Adrenal gland (tissue), 9 donors: ENCODE measurements at regions not wholly inside any gene's neighbourhood (a gene's known extent, or its start where the extent isn't known, plus 50 kb on each side); places are given as distances from the start of the nearest gene placed in this dataset.

Experiments used
- DNase-seq, 7 donors: peaks; one replicate each; pipeline ENCODE4 v3.0.0-alpha.2; 2019 to 2020
- H3K27ac ChIP-seq, 5 donors: fragments of 200-600 bp; sonication (generic) in 4 of 5; 1 replicate in 3 of 5; 2 replicates in 2 of 5; pipeline versions ENCODE4 v1.5.1 to v1.8.0; 2016 to 2020; ENCODE audit warnings: mild to moderate bottlenecking in 1 of 5
- H3K27me3 ChIP-seq: fragments of 200-600 bp; 2 replicates; pipeline ENCODE4 v1.8.0; 2021
- H3K36me3 ChIP-seq, 2 donors: fragments of 200-600 bp; replicated peaks in 1 of 2; 1 replicate in 1 of 2; 2 replicates in 1 of 2; pipeline versions ENCODE4 v1.5.1 to v1.8.0; 2018 to 2022
- H3K4me1 ChIP-seq, 2 donors: fragments of 200-600 bp; replicated peaks in 1 of 2; 1 replicate in 1 of 2; 2 replicates in 1 of 2; pipeline versions ENCODE4 v1.5.1 to v1.8.0; 2018 to 2021
- H3K4me3 ChIP-seq, 4 donors: fragments of 200-600 bp; sonication (generic) in 3 of 4; one replicate each; pipeline ENCODE4 v1.5.1; 2016 to 2018
- H3K9me3 ChIP-seq, 3 donors: fragments of 200-600 bp; sonication (generic) in 1 of 3; replicated peaks in 1 of 3; 1 replicate in 2 of 3; 2 replicates in 1 of 3; pipeline versions ENCODE4 v1.5.1 to v1.8.0; 2016 to 2021
- CTCF ChIP-seq, 6 experiments: fragments of 450-650 bp in 4 of 6; fragments of 200-600 bp in 2 of 6; sonication (generic) in 1 of 6; IDR thresholded peaks; 1 replicate in 5 of 6; 2 replicates in 1 of 6; pipeline versions ENCODE4 v1.5.1 to v1.8.0; 2016 to 2021; ENCODE audit warnings: antibody characterized with exemption in 6 of 6, mild to moderate bottlenecking in 2 of 6, moderate library complexity in 1 of 6
- POLR2A ChIP-seq, 2 donors: fragments of 450-650 bp; IDR thresholded peaks; one replicate each; pipeline ENCODE4 v1.6.1; 2017; ENCODE audit warnings: antibody characterized with exemption in 2 of 2, mild to moderate bottlenecking in 2 of 2, moderate library complexity in 1 of 2
- WGBS, 4 donors: extraction: QIAGEN DNeasy Blood & Tissue Kit in 2 of 4; methylation state at CpG; one replicate each; pipeline versions ENCODE4 v1.1.5 to v1.1.7; 2013 to 2017; 5-methylcytosine and 5-hydroxymethylcytosine counted together
- intact Hi-C, 2 donors: fragments of 100-400 bp; cut with DNase I; formaldehyde crosslinking; loops; one replicate each; pipeline versions ENCODE4 v1.14.1 to v1.15.0; 2022 to 2023
- donor health status: healthy with polysubstance abuse.
- donor health status: Bipolar disorder and iron deficiency.
- donor health status: DM: yes; HTN: yes; CAD: no.
- donor health status: DM: no; HTN: no; CAD: no.
- donor health status: DM: no; HTN: no; CAD: no.

DNA sequence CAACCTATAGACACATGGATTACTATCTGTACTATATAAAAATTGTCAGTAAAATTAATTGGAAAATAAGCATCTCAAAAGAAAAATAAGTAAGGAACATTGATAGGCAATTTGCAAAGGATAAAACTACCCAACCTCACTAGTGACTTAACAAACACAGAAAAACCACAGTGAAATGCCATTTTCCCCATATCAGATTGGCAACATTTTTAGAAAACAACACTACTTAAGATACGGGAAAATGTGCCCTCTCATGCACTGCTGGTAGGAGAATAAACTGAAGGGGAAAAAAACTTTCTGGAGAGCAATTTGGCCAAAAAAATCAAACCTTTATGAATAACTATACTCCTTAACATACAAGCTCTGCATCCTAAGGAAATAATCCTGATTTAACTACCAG is 254.0 kb downstream of the DEPDC1B start:
- intact Hi-C loops: no loop called here
- H3K9me3 ChIP-seq: no peaks in the 10 kb centered on the region
- H3K4me1 ChIP-seq: no peaks in the 10 kb centered on the region
- TF ChIP-seq POLR2A (IDR thresholded peaks at IDR 0.05): no peak
- TF ChIP-seq CTCF (IDR thresholded peaks at IDR 0.05): no peak
- 37 to 55% (median 49%) methylated on average over 1 of the region's 1 CpG for WGBS, 4 donors
- H3K27me3 ChIP-seq: no peaks in the 10 kb centered on the region
- no peak overlapping the region for H3K27ac ChIP-seq
- no peak for DNase-seq
- H3K36me3 ChIP-seq: no peaks in the 10 kb centered on the region
- no peak overlapping the region for H3K4me3 ChIP-seq

DNA sequence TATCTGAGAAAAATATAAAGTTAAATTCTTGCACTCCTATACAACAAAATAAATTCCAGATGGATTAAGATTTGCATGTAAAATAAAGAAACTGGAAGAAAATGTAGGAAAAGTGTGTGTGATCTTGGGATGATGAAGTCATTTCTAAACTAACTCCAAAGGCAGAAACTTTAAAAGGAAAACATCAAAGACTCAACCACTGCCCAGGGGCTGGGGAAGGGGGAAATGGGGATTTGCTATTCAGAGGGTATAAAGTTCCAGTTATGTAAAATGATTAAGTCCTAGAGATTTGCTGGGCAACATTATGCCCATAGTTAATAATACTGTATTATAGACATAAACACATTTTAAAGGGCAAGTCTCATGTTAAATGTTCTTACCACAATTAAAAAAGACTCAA is 254.5 kb downstream of the DEPDC1B start:
- no peaks in the 10 kb centered on the region for H3K4me1 ChIP-seq
- no peak overlapping the region for H3K4me3 ChIP-seq
- H3K27ac ChIP-seq: no peak overlapping the region
- no peaks in the 10 kb centered on the region for H3K36me3 ChIP-seq
- H3K9me3 ChIP-seq: no peaks in the 10 kb centered on the region
- intact Hi-C loops: no loop called here
- no peaks in the 10 kb centered on the region for H3K27me3 ChIP-seq
- no peak for DNase-seq
- TF ChIP-seq CTCF (IDR thresholded peaks at IDR 0.05): no peak
- no peak for TF ChIP-seq POLR2A (IDR thresholded peaks at IDR 0.05)

DNA sequence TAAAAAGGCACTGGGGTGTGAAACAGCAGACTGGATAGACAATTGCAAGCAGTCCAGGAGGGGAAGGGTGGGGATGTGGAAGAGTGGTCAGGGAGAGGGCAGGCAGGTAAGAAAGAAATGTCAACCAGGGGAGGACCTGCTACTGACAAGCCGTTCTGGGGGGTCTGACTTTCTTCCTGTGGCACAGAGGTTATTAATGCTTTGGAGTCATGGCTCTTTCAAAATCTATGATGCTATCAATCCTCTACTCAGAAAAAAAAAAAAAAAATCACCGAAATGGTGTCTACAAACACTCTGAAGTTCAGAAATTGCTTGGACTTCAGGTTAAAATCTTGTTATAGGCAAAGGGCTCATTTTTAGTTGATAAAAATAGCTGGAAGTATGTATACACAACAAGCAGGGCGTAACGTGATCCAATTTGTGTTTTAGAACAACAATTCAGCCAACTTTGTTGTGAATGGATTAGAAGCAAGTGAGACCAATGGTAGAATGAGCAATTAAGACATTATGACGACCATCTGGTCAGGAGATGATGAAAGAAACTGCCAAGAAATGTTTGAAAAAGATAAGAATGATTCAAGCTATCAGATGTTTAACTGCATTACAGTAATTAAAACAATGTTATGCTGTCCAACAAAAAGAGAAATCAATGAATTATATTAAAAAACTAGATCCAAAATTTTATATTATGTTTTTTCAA is 255.2 kb downstream of the DEPDC1B start:
- no peak for TF ChIP-seq POLR2A (IDR thresholded peaks at IDR 0.05)
- no peaks in the 10 kb centered on the region for H3K27me3 ChIP-seq
- no peaks in the 10 kb centered on the region for H3K9me3 ChIP-seq
- no peaks in the 10 kb centered on the region for H3K36me3 ChIP-seq
- no peaks in the 10 kb centered on the region for H3K4me1 ChIP-seq
- intact Hi-C loops: no loop called here
- no peak overlapping the region for H3K4me3 ChIP-seq
- H3K27ac ChIP-seq: no peak overlapping the region
- no peak for DNase-seq
- 49 to 60% (median 51%) methylated on average over 5 of the region's 5 CpGs for WGBS, 4 donors

DNA sequence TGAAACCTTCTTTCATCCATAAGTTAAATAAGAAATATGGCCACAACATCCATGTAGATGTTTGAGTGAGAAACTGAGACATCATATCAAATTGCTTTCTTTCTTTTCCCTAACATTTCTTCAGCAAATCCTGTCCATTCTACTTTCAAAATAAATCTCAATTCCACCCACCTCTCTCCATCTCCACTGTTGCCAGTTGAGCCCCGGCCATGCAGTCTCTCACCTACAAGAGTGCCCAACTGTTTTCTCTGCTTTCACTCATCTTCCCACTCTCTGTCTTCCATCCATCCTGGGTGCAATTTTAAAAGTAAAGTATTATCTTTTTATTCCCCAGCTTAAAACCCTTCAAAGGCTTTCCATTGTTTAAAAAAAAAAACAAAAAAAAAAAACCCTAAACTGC is 260.4 kb downstream of the DEPDC1B start:
- no peaks in the 10 kb centered on the region for H3K36me3 ChIP-seq
- H3K9me3 ChIP-seq: no peaks in the 10 kb centered on the region
- no peak for DNase-seq
- TF ChIP-seq CTCF (IDR thresholded peaks at IDR 0.05) (no peak), POLR2A (IDR thresholded peaks at IDR 0.05) (no peak)
- H3K4me3 ChIP-seq: no peak overlapping the region
- H3K27ac ChIP-seq: no peak overlapping the region
- no peaks in the 10 kb centered on the region for H3K27me3 ChIP-seq
- 75 to 96% (median 90%) methylated on average over 1 of the region's 1 CpG for WGBS, 4 donors
- intact Hi-C loops: no loop called here
- H3K4me1 ChIP-seq: no peaks in the 10 kb centered on the region

DNA sequence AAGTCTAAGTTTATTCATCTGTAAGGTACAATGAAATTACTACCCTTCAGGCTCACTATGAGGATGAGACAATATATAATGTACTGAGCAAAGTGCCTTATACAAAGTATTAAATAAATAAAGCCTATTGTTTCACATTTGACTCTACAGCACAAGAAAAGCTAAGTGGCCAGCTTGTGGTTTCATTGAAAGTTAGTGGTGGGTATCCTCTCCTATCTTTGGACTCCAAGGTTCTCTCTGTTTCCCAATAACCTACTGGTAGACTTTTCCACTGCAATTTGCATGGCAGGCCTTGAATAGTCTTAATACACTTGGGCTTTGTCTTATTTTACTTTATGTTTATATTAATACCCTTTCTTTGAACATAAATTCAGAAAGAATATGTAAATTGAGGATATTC is 262.7 kb downstream of the DEPDC1B start:
- H3K36me3 ChIP-seq: no peaks in the 10 kb centered on the region
- no peaks in the 10 kb centered on the region for H3K9me3 ChIP-seq
- intact Hi-C loops: no loop called here
- no peak for DNase-seq
- no peak for TF ChIP-seq POLR2A (IDR thresholded peaks at IDR 0.05)
- TF ChIP-seq CTCF (IDR thresholded peaks at IDR 0.05): no peak
- H3K27ac ChIP-seq: no peak overlapping the region
- H3K27me3 ChIP-seq: peaks cover 4% of the 10 kb centered on the region
- H3K4me3 ChIP-seq: no peak overlapping the region
- H3K4me1 ChIP-seq: no peaks in the 10 kb centered on the region
